Fibroblast of lung (primary cell): ENCODE measurements at regions not wholly inside any gene's neighbourhood (a gene's known extent, or its start where the extent isn't known, plus 50 kb on each side); places are given as distances from the start of the nearest gene placed in this dataset.

ENCODE experiments used
- CTCF ChIP-seq, 2 donors: IDR thresholded peaks in 1 of 2; conservative IDR thresholded peaks in 1 of 2; 1 replicate in 1 of 2; 2 replicates in 1 of 2; pipeline ENCODE4 v1.5.1; 2011 to 2012; ENCODE audit warnings: low read length in 2 of 2, control low read depth in 1 of 2, inconsistent platforms in 1 of 2, low read depth in 1 of 2, mild to moderate bottlenecking in 1 of 2
- EZH2 ChIP-seq: IDR thresholded peaks from 2 replicates; pipeline ENCODE4 v1.5.1; 2012; ENCODE audit warnings: low read length, control low read depth, mild to moderate bottlenecking; ENCODE audit errors: missing control alignments

- TF ChIP-seq CTCF (conservative IDR thresholded peaks at IDR 0.05 in 1 of 2, IDR thresholded peaks at IDR 0.05 in 1 of 2; ENCODE audit: low read depth in 1 of 2, low read length in 2 of 2) (peak; percentile 46 to 51), EZH2 (no peak)
Observed at GRCh38 chr3:43162230-43163084, 56.6 kb upstream of the POMGNT2 start.
